HCT116 (cell line): ENCODE measurements at regions not wholly inside any gene's neighbourhood (a gene's known extent, or its start where the extent isn't known, plus 50 kb on each side); places are given as distances from the start of the nearest gene placed in this dataset.

Source experiments
- POLR2AphosphoS5 ChIP-seq: IDR thresholded peaks from 2 replicates; pipeline ENCODE4 v1.6.1; 2011; ENCODE audit warnings: mild to moderate bottlenecking, low read depth, low read length, moderate library complexity
- REST ChIP-seq: IDR thresholded peaks from 2 replicates; pipeline ENCODE4 v1.6.1; 2012; ENCODE audit warnings: low read depth
- SRF ChIP-seq: IDR thresholded peaks from 2 replicates; pipeline ENCODE4 v1.6.1; 2012; ENCODE audit warnings: low read depth
- TF ChIP-seq, protein P1 (sequence below), 3 experiments: fragments of 200-600 bp in 1 of 3; sonication (generic) in 1 of 3; IDR thresholded peaks in 2 of 3; conservative IDR thresholded peaks in 1 of 3; 2 replicates each; pipeline ENCODE4 v1.5.1; 2012 to 2017; ENCODE audit warnings: low read depth in 2 of 3, low read length in 2 of 3, antibody characterized with exemption in 1 of 3, borderline replicate concordance in 1 of 3, control low read depth in 1 of 3, mild to moderate bottlenecking in 1 of 3, mixed read lengths in 1 of 3, mixed run types in 1 of 3, moderate library complexity in 1 of 3; ENCODE audit not compliant: insufficient read depth in 1 of 3

DNA sequence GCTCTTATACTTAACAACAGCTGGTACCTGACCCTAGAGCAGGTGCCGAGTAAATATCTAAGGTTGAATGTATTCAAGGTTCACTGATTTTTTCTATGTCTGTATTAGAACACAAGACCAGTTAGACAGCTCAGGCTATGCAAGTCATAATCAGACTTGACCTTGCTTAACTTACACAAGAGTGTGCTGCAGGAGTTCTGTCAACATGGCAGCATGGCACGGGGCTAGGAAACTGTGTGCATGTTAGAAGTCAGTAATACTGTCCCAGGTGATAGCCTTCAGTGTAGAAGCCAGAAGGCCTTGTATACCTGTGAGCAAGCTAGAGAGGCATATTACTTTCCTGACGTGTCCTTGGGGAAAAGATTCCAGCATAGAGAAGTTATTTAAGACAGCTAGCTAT, 253.1 kb downstream of the FAT3 start:
- no peak for TF ChIP-seq SRF
- TF ChIP-seq, protein P1, sequence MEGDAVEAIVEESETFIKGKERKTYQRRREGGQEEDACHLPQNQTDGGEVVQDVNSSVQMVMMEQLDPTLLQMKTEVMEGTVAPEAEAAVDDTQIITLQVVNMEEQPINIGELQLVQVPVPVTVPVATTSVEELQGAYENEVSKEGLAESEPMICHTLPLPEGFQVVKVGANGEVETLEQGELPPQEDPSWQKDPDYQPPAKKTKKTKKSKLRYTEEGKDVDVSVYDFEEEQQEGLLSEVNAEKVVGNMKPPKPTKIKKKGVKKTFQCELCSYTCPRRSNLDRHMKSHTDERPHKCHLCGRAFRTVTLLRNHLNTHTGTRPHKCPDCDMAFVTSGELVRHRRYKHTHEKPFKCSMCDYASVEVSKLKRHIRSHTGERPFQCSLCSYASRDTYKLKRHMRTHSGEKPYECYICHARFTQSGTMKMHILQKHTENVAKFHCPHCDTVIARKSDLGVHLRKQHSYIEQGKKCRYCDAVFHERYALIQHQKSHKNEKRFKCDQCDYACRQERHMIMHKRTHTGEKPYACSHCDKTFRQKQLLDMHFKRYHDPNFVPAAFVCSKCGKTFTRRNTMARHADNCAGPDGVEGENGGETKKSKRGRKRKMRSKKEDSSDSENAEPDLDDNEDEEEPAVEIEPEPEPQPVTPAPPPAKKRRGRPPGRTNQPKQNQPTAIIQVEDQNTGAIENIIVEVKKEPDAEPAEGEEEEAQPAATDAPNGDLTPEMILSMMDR (IDR thresholded peaks at IDR 0.05 in 2 of 3, conservative IDR thresholded peaks at IDR 0.05 in 1 of 3; ENCODE audit: borderline replicate concordance in 1 of 3, insufficient read depth in 1 of 3, low read depth in 2 of 3, low read length in 2 of 3), result no peak
- no peak for TF ChIP-seq POLR2AphosphoS5
- no peak for TF ChIP-seq REST
